AG09319 (cell line): ENCODE measurements at regions not wholly inside any gene's neighbourhood (a gene's known extent, or its start where the extent isn't known, plus 50 kb on each side); places are given as distances from the start of the nearest gene placed in this dataset.

Experiments
- DNase-seq: peaks from one replicate; pipeline ENCODE4 v3.0.0-alpha.2; 2010; ENCODE audit warnings: low read depth; ENCODE audit errors: extremely low read depth
- TF ChIP-seq, protein P1 (sequence below): IDR thresholded peaks from 2 replicates; pipeline ENCODE4 v1.5.1; 2011; ENCODE audit warnings: low read depth, mild to moderate bottlenecking, inconsistent platforms, low read length, moderate library complexity

DNA sequence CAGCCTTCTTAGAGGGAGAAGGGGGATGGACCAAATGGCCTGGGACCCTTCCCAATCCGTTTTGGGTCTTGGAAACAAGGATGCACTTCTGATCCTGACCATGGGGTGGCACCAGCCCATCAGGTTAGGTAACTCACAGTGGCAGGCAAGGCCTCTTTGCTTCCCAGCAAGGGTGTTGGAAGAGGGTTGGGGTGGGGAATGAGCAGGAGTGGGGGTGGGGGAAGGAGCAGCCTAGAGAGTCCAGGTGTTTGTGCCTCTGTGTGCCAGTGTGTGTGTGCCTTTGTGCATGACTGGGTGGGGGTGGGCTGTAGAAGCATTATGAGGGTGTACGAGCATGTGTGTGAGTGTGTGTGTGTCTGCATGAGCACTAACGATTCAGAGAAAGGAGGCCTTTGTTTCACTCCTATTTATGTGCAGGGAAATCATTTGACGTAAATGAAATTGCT, 213.1 kb downstream of the INSC start:
- no peak for DNase-seq
- TF ChIP-seq, protein P1, sequence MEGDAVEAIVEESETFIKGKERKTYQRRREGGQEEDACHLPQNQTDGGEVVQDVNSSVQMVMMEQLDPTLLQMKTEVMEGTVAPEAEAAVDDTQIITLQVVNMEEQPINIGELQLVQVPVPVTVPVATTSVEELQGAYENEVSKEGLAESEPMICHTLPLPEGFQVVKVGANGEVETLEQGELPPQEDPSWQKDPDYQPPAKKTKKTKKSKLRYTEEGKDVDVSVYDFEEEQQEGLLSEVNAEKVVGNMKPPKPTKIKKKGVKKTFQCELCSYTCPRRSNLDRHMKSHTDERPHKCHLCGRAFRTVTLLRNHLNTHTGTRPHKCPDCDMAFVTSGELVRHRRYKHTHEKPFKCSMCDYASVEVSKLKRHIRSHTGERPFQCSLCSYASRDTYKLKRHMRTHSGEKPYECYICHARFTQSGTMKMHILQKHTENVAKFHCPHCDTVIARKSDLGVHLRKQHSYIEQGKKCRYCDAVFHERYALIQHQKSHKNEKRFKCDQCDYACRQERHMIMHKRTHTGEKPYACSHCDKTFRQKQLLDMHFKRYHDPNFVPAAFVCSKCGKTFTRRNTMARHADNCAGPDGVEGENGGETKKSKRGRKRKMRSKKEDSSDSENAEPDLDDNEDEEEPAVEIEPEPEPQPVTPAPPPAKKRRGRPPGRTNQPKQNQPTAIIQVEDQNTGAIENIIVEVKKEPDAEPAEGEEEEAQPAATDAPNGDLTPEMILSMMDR = peak; percentile 19

DNA sequence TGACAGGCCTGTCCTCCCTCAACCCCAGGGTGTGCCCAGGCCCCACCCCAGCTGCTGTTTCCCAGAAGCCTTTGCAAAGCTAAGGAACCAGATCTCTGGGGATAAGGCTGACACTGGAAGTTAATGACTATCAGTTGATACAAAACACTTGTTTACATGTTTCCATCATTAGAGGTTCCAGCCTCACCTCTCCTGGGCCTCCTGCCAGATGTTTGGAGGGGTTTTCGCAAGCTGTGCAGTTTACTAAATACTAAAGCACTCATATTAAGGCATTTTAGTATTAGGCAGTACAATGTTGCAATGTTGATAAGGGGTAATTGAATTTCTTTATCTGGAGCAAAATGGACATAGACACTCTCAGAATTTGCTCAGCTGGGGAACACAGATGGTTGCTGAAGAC, 218.7 kb downstream of the INSC start:
- DNase-seq = no peak
- TF ChIP-seq, protein P1 = no peak

DNA sequence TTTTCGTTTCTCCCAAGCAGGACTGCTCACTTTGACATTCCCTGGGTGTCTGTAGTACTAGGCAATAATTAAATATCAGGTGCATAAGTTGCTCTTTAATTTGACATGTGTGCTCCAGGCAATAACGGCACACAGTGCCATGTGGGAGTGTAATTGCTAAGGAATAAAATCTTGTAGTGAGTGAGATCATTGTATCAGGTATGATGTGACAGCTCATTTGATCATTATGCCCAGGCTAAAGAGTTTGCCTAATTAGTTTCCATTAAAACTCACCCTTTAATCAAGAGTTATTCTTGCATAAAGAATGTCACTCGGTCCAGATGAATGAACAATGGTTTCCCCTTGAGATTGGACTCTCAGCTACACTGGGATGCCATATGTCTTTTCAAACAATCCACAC, 220.0 kb downstream of the INSC start:
- DNase-seq = no peak
- TF ChIP-seq, protein P1 = no peak

DNA sequence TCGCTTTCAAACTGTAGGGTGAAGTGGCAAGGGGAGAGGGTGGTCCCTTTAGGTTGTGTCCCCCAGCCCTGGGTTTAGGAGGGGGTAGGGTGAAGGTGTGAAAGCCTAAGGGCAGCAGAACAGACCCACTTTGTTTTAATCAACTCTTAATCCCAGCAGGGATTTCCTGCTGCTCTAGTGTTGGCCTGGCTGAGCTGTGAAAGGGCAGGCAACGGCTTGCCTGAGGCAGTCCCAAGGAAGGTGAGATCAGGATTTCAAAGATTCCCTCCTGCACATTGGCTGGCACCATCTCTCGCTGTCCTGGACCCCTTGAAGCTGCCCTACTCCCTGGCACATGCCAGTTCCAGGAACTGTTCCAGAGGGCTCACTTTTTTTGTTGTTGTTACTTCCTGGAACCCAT, 221.3 kb downstream of the INSC start:
- TF ChIP-seq, protein P1 = no peak
- DNase-seq = no peak

DNA sequence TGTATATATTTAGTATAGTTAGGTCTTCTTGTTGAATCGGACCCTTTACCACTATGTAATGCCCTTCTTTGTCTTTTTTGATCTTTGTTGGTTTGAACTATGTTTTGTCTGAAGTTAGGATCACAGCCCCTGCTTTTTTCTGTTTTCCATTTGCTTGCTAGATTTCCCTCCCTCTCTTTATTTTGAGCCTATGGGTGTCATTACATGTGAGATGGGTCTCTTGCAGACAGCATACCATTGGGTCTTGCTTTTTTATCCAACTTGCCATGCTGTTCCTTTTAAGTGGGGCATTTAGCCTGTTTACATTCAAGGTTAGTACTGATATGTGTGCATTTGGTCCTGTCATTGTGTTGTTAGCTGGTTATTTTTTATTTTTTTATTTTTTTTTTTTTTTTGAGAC, 224.6 kb downstream of the INSC start:
- DNase-seq = no peak
- TF ChIP-seq, protein P1 = no peak

DNA sequence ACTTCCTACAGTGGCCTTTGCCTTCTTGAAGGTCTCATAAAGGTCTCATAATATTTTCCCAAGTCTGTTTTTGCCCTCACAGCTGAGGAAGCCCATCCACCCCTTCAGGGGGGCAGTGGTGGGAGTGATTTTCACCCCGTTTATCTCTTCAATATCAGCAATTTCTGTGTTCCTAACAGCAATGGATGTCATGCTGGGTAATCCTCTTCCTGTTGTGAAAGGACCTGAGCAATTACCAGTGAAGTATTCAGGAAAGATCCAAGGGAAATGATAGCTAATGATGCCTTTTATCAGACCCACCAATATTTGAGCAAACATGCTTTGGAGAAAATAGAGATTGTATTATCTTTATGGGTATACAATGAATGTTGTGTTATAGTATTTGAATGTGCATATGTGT, 226.9 kb downstream of the INSC start:
- TF ChIP-seq, protein P1 = no peak
- no peak for DNase-seq

DNA sequence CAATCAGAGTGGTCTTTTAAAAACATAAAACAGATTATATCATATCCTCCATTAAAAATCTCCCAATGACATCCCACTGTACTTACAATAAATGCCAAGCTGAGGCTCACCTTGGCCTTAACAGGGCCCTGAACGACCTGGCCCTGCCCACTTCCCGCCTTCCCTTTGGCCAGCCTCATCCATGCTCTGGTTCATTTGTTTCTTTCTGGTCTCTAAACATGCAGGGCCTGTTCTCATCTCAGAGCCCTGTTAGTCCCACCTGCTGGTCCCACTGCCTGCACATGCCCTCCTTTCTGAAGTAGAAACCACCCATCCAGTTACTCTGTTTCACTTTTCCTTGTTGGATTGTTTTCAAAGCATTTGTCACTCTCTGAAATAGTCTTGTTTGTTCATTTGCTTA, 227.4 kb downstream of the INSC start:
- DNase-seq = no peak
- TF ChIP-seq, protein P1 = no peak

DNA sequence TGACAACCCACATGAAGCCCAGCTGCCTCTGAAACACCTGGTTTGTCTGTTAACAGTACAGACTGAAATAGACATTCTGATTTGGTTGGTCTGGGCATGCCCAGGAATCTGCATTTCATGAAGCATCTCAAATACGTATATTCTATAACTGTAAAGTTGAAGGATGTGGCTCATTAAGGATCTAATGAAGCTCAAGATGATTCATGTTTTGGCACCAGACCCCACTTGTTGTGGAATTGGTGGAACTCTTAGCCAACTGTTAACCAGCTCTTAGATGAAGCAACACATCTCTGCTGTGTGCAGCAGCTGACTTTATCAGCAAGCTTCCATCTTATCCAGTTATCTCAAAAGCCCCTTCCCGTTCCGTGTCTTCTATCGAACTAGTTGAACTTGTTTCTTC, 232.2 kb downstream of the INSC start:
- no peak for DNase-seq
- TF ChIP-seq, protein P1 = no peak
